CD4-positive, alpha-beta memory T cell (primary cell): ENCODE measurements at regions not wholly inside any gene's neighbourhood (a gene's known extent, or its start where the extent isn't known, plus 50 kb on each side); places are given as distances from the start of the nearest gene placed in this dataset.

ENCODE experiments used
- CTCF ChIA-PET: fragments of 350-600 bp; sonication (Branson Sonifier 250); formaldehyde crosslinking; loops from one replicate; lab custom pipeline; 2021; ENCODE audit warnings: inconsistent platforms; ENCODE audit not compliant: partially characterized antibody; lab: Charles Lee
- POLR2A ChIA-PET: fragments of 350-600 bp; sonication (Branson Sonifier 250); formaldehyde crosslinking; loops from one replicate; lab custom pipeline; 2021; ENCODE audit not compliant: partially characterized antibody; lab: Charles Lee
- DNase-seq, 5 donors: peaks; one replicate each; pipeline versions ENCODE4 v3.0.0 to v3.0.0-alpha.2; 2020 to 2022; ENCODE audit warnings: mixed read lengths in 1 of 5
- H3K27ac ChIP-seq: one replicate; pipeline ENCODE4 v1.7.0; 2013; ENCODE audit warnings: low read depth, low read length
- H3K27me3 ChIP-seq: 2 replicates; pipeline ENCODE4 v1.7.0; 2013; ENCODE audit warnings: mild to moderate bottlenecking, low read length, moderate library complexity; ENCODE audit not compliant: insufficient read depth
- H3K36me3 ChIP-seq: 2 replicates; pipeline ENCODE4 v1.7.0; 2013; ENCODE audit warnings: mild to moderate bottlenecking, low read length, moderate library complexity; ENCODE audit not compliant: insufficient read depth
- H3K4me1 ChIP-seq: 2 replicates; pipeline ENCODE4 v1.7.0; 2013; ENCODE audit warnings: mild to moderate bottlenecking, low read length, moderate library complexity; ENCODE audit not compliant: insufficient read depth
- H3K4me3 ChIP-seq, 2 donors: one replicate each; pipeline ENCODE4 v1.7.0; 2013; ENCODE audit warnings: low read length in 2 of 2, mild to moderate bottlenecking in 1 of 2
- H3K9me3 ChIP-seq, 2 donors: one replicate each; pipeline ENCODE4 v1.7.0; 2013; ENCODE audit warnings: low read length in 2 of 2, control low read depth in 1 of 2; ENCODE audit not compliant: control insufficient read depth in 1 of 2
- H3K27ac Mint-ChIP-seq, 7 donors: one replicate each; pipeline ENCODE4 v1.8.0; 2020 to 2021; ENCODE audit warnings: mixed read lengths in 7 of 7, mild to moderate bottlenecking in 6 of 7, inconsistent platforms in 3 of 7, moderate library complexity in 3 of 7
- H3K27me3 Mint-ChIP-seq, 2 donors: one replicate each; pipeline ENCODE4 v1.8.0; 2020 to 2021; ENCODE audit warnings: mixed read lengths in 2 of 2
- H3K36me3 Mint-ChIP-seq, 2 donors: one replicate each; pipeline ENCODE4 v1.8.0; 2020 to 2021; ENCODE audit warnings: mixed read lengths in 2 of 2, inconsistent platforms in 1 of 2, mild to moderate bottlenecking in 1 of 2
- H3K4me1 Mint-ChIP-seq, 4 donors: one replicate each; pipeline ENCODE4 v1.8.0; 2020 to 2021; ENCODE audit warnings: mixed read lengths in 4 of 4, mild to moderate bottlenecking in 1 of 4
- H3K4me3 Mint-ChIP-seq, 8 donors: one replicate each; pipeline ENCODE4 v1.8.0; 2020 to 2021; ENCODE audit warnings: mixed read lengths in 8 of 8, mild to moderate bottlenecking in 7 of 8, moderate library complexity in 6 of 8, inconsistent platforms in 3 of 8
- H3K9me3 Mint-ChIP-seq, 8 donors: one replicate each; pipeline ENCODE4 v1.8.0; 2020 to 2021; ENCODE audit warnings: mixed read lengths in 8 of 8, mild to moderate bottlenecking in 5 of 8, inconsistent platforms in 3 of 8, moderate library complexity in 1 of 8
- intact Hi-C: fragments of 100-400 bp; cut with micrococcal nuclease; formaldehyde crosslinking; loops from one replicate; pipeline ENCODE4 v1.15.1; 2023

DNA sequence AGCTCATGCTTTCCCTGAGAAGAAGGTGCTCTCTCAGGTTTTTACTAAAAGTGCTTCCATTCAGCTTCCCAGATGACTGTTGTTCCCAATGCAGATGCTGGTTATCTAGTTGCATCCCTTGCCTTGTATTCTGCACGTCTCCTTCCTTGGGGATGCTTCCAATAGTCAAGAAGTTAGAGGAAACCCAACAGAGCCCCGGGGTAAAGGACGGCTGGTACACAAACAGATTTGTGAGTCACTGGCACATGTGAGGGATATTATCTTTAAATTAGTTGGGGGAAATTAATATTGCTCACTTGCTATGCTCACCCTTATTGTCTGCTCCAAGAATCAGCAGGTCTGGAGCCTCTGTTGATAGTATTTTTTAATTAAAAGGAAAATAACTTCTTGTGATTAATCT, 465.2 kb upstream of the BOD1L1 start:
- Histone ChIP-seq H3K9me3 (no peaks in the 10 kb centered on the region), H3K27ac (no peak overlapping the region), H3K36me3 (no peaks in the 10 kb centered on the region), H3K27me3 (no peaks in the 10 kb centered on the region), H3K4me1 (no peaks in the 10 kb centered on the region), H3K4me3 (no peak overlapping the region)
- Mint-ChIP-seq H3K36me3 (no peaks in the 10 kb centered on the region), H3K4me1 (no peaks in the 10 kb centered on the region), H3K9me3 (peaks cover 0 to 8% (median 1%) of the 10 kb centered on the region in 8 donors), H3K4me3 (no peak overlapping the region), H3K27ac (no peak overlapping the region), H3K27me3 (peaks cover 2 to 6% of the 10 kb centered on the region in 2 donors)
- POLR2A ChIA-PET = no interaction called here
- intact Hi-C loops = no loop called here
- CTCF ChIA-PET = interaction anchor here (2.0 kb wide), 1 partner anchor 10 kb away, joined by 5 read pairs; no protein-coding TSS in a partner anchor
- DNase-seq = no peak

DNA sequence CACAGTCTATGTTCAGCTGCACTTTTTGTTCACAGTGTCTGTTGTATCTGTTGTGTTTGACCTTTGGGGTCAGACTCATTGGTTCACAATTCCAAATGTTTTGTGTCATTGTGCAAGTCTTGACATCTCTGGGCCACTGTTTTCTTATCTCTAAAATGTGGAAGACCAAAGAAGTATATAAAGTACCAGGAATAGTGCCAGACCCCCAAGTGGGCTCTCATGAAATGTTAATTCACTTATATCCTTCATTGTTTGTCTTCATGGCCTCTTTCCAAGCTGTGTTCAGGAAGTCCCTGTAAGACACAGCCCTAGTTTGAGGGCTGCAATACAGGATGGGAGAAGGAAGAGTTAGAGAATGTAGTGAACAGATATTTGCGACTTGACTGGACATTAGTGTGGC, 468.3 kb upstream of the BOD1L1 start:
- H3K27ac ChIP-seq = no peak overlapping the region
- no peak overlapping the region for H3K27ac Mint-ChIP-seq
- H3K4me1 Mint-ChIP-seq = no peaks in the 10 kb centered on the region
- H3K9me3 Mint-ChIP-seq = peaks cover 0 to 7% (median 0%) of the 10 kb centered on the region in 8 donors
- no peak for DNase-seq
- CTCF ChIA-PET = no interaction called here
- no peaks in the 10 kb centered on the region for H3K9me3 ChIP-seq
- H3K27me3 Mint-ChIP-seq = peaks cover 1 to 3% of the 10 kb centered on the region in 2 donors
- POLR2A ChIA-PET = no interaction called here
- H3K27me3 ChIP-seq = no peaks in the 10 kb centered on the region
- H3K36me3 ChIP-seq = no peaks in the 10 kb centered on the region
- intact Hi-C loops = no loop called here
- H3K4me3 Mint-ChIP-seq = no peak overlapping the region
- no peaks in the 10 kb centered on the region for H3K4me1 ChIP-seq
- H3K36me3 Mint-ChIP-seq = no peaks in the 10 kb centered on the region
- H3K4me3 ChIP-seq = no peak overlapping the region

DNA sequence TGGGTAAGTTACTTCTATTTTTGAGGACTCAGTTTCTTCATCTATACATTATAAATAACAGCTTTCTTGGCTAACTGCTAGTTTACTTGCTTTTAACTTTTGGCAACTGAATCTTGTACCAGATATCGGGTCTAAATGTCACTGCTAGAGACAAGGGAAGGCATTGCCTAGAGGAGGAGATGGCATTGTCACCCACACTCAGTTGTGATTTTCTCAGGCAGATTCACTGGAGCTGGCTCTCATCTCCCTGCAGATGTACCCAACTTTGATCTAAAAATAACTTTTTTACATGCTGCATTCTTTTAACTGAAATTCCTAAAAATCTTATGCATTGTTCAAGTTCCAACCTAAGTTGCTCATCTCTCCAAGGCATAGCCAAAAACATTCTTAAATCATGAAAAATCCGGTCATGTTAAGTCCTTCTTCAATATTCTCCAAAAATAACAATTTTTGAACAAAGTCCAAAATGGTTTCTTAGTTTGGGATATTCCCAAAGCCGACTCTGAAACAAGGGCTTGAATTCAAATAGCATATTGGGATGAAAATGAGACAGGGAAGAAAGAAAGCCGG, 469.0 kb upstream of the BOD1L1 start:
- ChIA-PET CTCF (no interaction called here), POLR2A (no interaction called here)
- H3K9me3 ChIP-seq = no peaks in the 10 kb centered on the region
- no peaks in the 10 kb centered on the region for H3K4me1 ChIP-seq
- Mint-ChIP-seq H3K9me3 (peaks cover 0 to 6% (median 0%) of the 10 kb centered on the region in 8 donors), H3K4me1 (no peaks in the 10 kb centered on the region), H3K36me3 (no peaks in the 10 kb centered on the region), H3K27me3 (peaks cover 1 to 3% of the 10 kb centered on the region in 2 donors), H3K4me3 (no peak overlapping the region), H3K27ac (no peak overlapping the region)
- no peaks in the 10 kb centered on the region for H3K36me3 ChIP-seq
- H3K27me3 ChIP-seq = no peaks in the 10 kb centered on the region
- H3K27ac ChIP-seq = no peak overlapping the region
- DNase-seq = no peak
- no peak overlapping the region for H3K4me3 ChIP-seq
- intact Hi-C loops = no loop called here

DNA sequence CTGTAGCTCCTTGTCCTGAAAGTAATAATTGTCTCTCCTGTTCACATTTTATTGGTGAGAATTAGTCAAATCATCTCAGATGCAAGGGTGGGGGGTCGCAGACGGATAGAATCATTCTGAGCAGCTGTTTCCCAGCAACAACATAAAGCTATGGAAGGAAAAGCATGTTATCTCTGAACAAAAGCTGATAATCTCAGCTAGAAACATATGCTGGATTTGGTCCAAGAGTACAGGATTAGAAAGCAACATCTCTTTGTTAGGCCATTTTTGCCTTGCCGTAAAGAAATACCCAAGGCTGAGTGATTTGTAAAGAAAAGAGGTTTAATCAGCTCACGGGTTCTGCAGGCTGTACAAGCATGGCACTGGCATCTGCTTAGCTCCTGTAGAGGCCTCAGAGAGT, 472.8 kb upstream of the BOD1L1 start:
- no peaks in the 10 kb centered on the region for H3K9me3 ChIP-seq
- Mint-ChIP-seq H3K27ac (no peak overlapping the region), H3K36me3 (no peaks in the 10 kb centered on the region), H3K9me3 (peaks cover 0 to 3% (median 0%) of the 10 kb centered on the region in 8 donors), H3K4me3 (no peak overlapping the region), H3K27me3 (peaks cover 1% of the 10 kb centered on the region in 2 donors), H3K4me1 (no peaks in the 10 kb centered on the region)
- POLR2A ChIA-PET = no interaction called here
- no peak overlapping the region for H3K4me3 ChIP-seq
- no peaks in the 10 kb centered on the region for H3K36me3 ChIP-seq
- no peaks in the 10 kb centered on the region for H3K4me1 ChIP-seq
- CTCF ChIA-PET = no interaction called here
- no peak for DNase-seq
- intact Hi-C loops = no loop called here
- H3K27me3 ChIP-seq = no peaks in the 10 kb centered on the region
- H3K27ac ChIP-seq = no peak overlapping the region

DNA sequence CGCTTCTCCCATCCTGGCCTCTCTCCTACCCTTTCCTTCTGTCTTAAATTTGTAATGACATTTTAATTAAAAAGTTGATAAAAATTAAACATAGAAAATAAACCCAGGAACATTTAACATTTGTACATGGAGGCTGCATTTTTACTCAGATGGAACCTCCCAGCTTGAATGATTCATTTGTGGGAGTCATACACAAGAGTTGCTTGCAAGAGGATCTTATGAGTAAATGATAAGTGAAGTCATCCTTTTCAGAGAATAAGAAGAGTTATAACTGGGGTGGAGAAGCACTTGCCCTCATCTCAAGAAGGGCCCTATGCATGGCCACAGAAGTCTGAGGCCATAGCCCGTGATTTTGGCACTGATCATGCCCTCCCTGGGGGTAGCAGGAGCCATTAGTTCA, 482.9 kb upstream of the BOD1L1 start:
- Mint-ChIP-seq H3K4me3 (no peak overlapping the region), H3K27ac (no peak overlapping the region), H3K27me3 (no peaks in the 10 kb centered on the region), H3K36me3 (no peaks in the 10 kb centered on the region), H3K9me3 (peaks cover 0 to 8% (median 5%) of the 10 kb centered on the region in 8 donors), H3K4me1 (no peaks in the 10 kb centered on the region)
- Histone ChIP-seq H3K4me3 (no peak overlapping the region), H3K36me3 (no peaks in the 10 kb centered on the region), H3K9me3 (no peaks in the 10 kb centered on the region), H3K27me3 (no peaks in the 10 kb centered on the region), H3K4me1 (no peaks in the 10 kb centered on the region), H3K27ac (no peak overlapping the region)
- ChIA-PET CTCF (no interaction called here), POLR2A (no interaction called here)
- no peak for DNase-seq
- intact Hi-C loops = no loop called here

DNA sequence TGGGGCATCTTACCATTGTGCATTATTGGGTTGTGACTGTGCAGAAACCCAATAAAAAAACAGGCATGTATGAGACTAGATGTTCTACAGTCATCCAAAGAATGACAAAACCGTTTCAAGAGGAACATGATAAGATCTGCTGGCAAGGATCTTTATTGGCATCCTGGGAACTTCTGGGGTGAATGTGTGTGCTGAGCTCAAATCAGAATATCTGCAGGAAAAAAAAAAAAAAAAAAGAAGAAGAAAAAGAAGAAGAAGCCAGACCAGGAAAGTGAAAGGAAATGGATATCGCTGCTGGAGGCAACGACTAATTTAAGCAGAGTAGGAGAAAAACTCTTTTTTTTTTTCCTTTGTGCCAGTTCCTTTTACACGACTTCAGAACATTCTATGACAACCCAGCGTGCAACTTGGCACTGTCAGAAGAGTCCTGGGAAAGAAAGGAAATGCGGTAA, 484.2 kb upstream of the BOD1L1 start:
- H3K27ac Mint-ChIP-seq = no peak overlapping the region
- H3K27me3 ChIP-seq = no peaks in the 10 kb centered on the region
- POLR2A ChIA-PET = no interaction called here

DNA sequence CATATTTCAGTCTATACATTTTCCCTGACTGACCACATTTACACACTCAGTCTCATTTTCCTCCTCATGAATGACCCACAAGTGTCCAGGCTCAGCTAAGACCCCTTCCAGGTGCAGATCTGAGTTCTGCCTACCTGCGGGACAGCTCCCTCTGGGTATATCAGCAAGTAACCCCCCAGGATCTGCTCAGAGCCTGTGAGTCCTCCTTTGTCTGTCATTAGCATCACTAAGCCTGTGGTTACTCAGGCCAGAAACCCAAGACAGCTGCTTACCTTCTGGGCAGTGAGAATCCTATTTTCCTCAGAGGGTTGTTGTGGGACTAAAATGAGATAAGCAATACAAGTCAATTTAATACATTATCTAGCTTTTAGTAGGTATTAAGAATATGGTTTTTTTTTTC, 487.6 kb upstream of the BOD1L1 start:
- H3K36me3 Mint-ChIP-seq = no peaks in the 10 kb centered on the region
- no peaks in the 10 kb centered on the region for H3K4me1 ChIP-seq
- peak overlapping the region in 1 of 7 donors; percentile 5 for H3K27ac Mint-ChIP-seq
- ChIA-PET CTCF (no interaction called here), POLR2A (no interaction called here)
- H3K36me3 ChIP-seq = no peaks in the 10 kb centered on the region
- no peak overlapping the region for H3K4me3 ChIP-seq
- no peaks in the 10 kb centered on the region for H3K9me3 ChIP-seq
- H3K4me3 Mint-ChIP-seq = no peak overlapping the region
- peaks cover 0 to 6% (median 1%) of the 10 kb centered on the region in 8 donors for H3K9me3 Mint-ChIP-seq
- no peak for DNase-seq
- H3K27ac ChIP-seq = no peak overlapping the region
- H3K27me3 Mint-ChIP-seq = no peaks in the 10 kb centered on the region
- no peaks in the 10 kb centered on the region for H3K4me1 Mint-ChIP-seq
- no peaks in the 10 kb centered on the region for H3K27me3 ChIP-seq
- intact Hi-C loops = no loop called here

More for the DNA sequence above, 484.2 kb upstream of the BOD1L1 start:
- Histone ChIP-seq H3K36me3 (no peaks in the 10 kb centered on the region), H3K27ac (no peak overlapping the region), H3K4me1 (no peaks in the 10 kb centered on the region), H3K9me3 (no peaks in the 10 kb centered on the region), H3K4me3 (no peak overlapping the region)
- H3K9me3 Mint-ChIP-seq = peaks cover 0 to 8% (median 5%) of the 10 kb centered on the region in 8 donors
- CTCF ChIA-PET = no interaction called here
- H3K27me3 Mint-ChIP-seq = no peaks in the 10 kb centered on the region
- no peaks in the 10 kb centered on the region for H3K4me1 Mint-ChIP-seq
- H3K36me3 Mint-ChIP-seq = no peaks in the 10 kb centered on the region
- intact Hi-C loops = no loop called here
- DNase-seq = no peak
- H3K4me3 Mint-ChIP-seq = no peak overlapping the region
